AG04450 (cell line): ENCODE measurements at regions not wholly inside any gene's neighbourhood (a gene's known extent, or its start where the extent isn't known, plus 50 kb on each side); places are given as distances from the start of the nearest gene placed in this dataset.

ENCODE experiments used
- CTCF ChIA-PET: fragments of 300-600, 350-600 bp; formaldehyde crosslinking; extraction: SDS; loops from one replicate; lab custom pipeline; 2022; ENCODE audit warnings: antibody characterized with exemption, inconsistent platforms; lab: Charles Lee
- POLR2A ChIA-PET: fragments of 350-600 bp; formaldehyde crosslinking; extraction: SDS; loops from one replicate; lab custom pipeline; 2021; ENCODE audit warnings: antibody characterized with exemption, inconsistent platforms; lab: Yijun Ruan, JAX
- DNase-seq: peaks from one replicate; pipeline ENCODE4 v3.0.0-alpha.2; 2011; ENCODE audit warnings: low read depth, low spot score
- H3K27ac ChIP-seq: one replicate; pipeline ENCODE4 v1.5.1; 2012; ENCODE audit warnings: low read depth, low read length, control low read depth
- H3K27me3 ChIP-seq: one replicate; pipeline ENCODE4 v1.6.0; 2012; ENCODE audit warnings: low read length; ENCODE audit not compliant: control insufficient read depth, insufficient read depth
- H3K4me3 ChIP-seq: 2 replicates; pipeline ENCODE4 v1.5.1; 2011; ENCODE audit warnings: mild to moderate bottlenecking, low read depth, low read length, control low read depth
- H3K9me3 ChIP-seq: 2 replicates; pipeline ENCODE4 v1.5.1; 2012; ENCODE audit warnings: low read length; ENCODE audit not compliant: control insufficient read depth, insufficient read depth
- CTCF ChIP-seq: IDR thresholded peaks from 2 replicates; pipeline ENCODE4 v1.5.1; 2011; ENCODE audit warnings: low read depth, low read length, control low read depth, inconsistent platforms

GRCh38 chr1:99559166-99559565 lies 86.7 kb upstream of the PALMD start:
- no peak for DNase-seq
- no peak overlapping the region for H3K27ac ChIP-seq
- TF ChIP-seq CTCF, result no peak
- H3K9me3 ChIP-seq, result no peaks in the 10 kb centered on the region
- no peaks in the 10 kb centered on the region for H3K27me3 ChIP-seq
- ChIA-PET CTCF (interaction anchor here (0.6 kb wide), 1 partner anchor 414 kb away, joined by 3 read pairs; no protein-coding TSS in a partner anchor), POLR2A (no interaction called here)
- no peak overlapping the region for H3K4me3 ChIP-seq

DNA sequence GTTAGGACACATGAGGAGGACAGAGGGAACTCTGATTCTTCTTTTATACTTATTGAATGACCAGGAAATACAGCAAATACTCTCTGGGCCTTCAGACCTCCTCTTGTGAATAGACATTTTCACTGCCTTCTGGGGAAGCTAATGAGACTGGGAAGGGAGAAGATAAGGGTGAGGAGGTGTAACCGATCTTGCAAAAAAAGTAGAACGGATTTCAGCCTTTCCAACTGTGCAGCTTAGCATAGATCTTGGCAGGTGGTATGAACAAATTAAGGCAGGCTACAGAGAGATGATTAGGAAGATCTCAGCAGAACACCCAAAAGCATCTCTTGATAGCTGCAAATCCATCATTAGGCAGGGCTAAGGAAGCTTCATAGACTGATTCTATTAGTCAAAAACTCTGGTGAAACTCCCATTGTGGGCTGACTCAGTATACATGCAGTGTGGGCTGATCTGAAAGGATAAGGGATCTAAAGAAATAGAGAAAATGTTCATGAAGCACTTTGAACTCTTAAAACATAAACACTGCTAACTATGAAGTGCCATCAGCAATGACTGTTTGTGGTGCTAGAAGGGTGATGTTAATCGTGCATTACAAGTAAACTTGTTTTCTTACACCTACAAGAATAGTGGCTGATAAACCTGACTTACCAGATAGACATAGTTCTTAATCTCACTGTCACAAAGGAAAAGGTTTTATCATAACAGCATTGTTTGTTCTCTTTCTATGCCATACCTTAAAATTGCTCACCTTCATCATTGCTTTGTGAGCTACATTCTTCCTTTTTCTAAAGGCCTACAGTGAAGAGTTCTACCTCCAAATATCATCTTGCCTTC lies 85.5 kb upstream of the PALMD start:
- ChIA-PET CTCF (interaction anchor here (1.1 kb wide), 1 partner anchor 94 kb away, joined by 4 read pairs; no protein-coding TSS in a partner anchor), POLR2A (no interaction called here)
- Histone ChIP-seq H3K27me3 (no peaks in the 10 kb centered on the region), H3K9me3 (no peaks in the 10 kb centered on the region), H3K4me3 (no peak overlapping the region), H3K27ac (no peak overlapping the region)
- no peak for DNase-seq
- no peak for TF ChIP-seq CTCF

DNA sequence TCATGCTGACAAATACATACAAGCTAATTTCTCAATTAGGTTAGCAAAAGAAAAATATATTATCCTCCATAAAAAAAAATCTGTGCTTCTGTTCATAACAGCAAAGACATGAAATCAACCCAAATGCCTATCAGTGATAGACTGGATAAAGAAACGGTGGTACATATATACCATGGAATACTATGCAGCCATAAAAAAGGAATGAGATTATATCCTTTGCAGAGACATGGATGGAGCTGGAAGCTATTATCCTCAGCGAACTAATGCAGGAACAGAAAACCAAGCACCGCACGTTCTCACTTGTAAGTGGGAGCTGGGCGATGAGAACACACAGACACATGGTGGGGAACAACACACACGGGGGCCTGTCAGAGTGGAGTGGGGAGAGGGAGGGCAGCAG lies 84.0 kb upstream of the PALMD start:
- TF ChIP-seq CTCF, result no peak
- CTCF ChIA-PET, result no interaction called here
- H3K27ac ChIP-seq, result no peak overlapping the region
- no peaks in the 10 kb centered on the region for H3K9me3 ChIP-seq
- no peaks in the 10 kb centered on the region for H3K27me3 ChIP-seq
- no peak overlapping the region for H3K4me3 ChIP-seq
- POLR2A ChIA-PET, result no interaction called here
- DNase-seq, result no peak

GRCh38 chr1:99565606-99566289 lies 80.2 kb upstream of the PALMD start:
- no peak overlapping the region for H3K27ac ChIP-seq
- no peaks in the 10 kb centered on the region for H3K9me3 ChIP-seq
- TF ChIP-seq CTCF, result no peak
- CTCF ChIA-PET, result no interaction called here
- no peaks in the 10 kb centered on the region for H3K27me3 ChIP-seq
- no peak for DNase-seq
- no peak overlapping the region for H3K4me3 ChIP-seq
- POLR2A ChIA-PET, result interaction anchor here (0.6 kb wide), 1 partner anchor 23 kb away, joined by 7 read pairs; no protein-coding TSS in a partner anchor
